ENCODE measurements at regions not wholly inside any gene's neighbourhood (a gene's known extent, or its start where the extent isn't known, plus 50 kb on each side); places are given as distances from the start of the nearest gene placed in this dataset.
"Not testable (repeated sequence)": the region's sequence is repeated elsewhere in the genome, so short reads cannot be mapped to it uniquely, and the experiment has no call there.

- DNase-seq = not testable (repeated sequence)
Observed at GRCh38 chr4:4048227-4048626, 178.5 kb downstream of the OTOP1 start.

GRCh38 chr4:4050781-4051180 lies 175.9 kb downstream of the OTOP1 start:
- not testable (repeated sequence) for DNase-seq

DNA sequence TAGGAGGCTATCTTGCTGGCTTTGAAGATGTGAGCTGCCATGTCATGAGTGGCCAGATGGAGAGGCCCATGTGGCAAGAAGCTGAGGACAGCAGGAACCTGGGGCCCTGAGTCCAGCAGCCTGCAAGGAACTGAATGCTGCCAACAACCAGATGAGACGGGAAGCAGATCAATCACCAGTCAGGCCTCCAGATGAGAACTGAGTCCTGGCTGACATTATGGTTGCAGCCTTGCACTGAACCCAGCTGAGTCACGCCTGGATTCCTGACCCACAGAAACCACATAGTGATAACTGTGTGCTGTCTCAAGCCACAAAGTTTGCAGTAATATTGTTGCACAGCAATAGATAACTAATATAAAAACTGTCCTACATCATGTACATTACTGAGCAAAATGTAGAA lies 173.8 kb downstream of the OTOP1 start:
- not testable (repeated sequence) for DNase-seq

GRCh38 chr4:4057226-4057625 lies 169.5 kb downstream of the OTOP1 start:
- not testable (repeated sequence) for DNase-seq

- not testable (repeated sequence) for DNase-seq
Observed at GRCh38 chr4:4084171-4084570, 142.6 kb downstream of the OTOP1 start.

- DNase-seq = not testable (repeated sequence)
Observed at GRCh38 chr4:4089716-4090419, 136.9 kb downstream of the OTOP1 start.

DNA sequence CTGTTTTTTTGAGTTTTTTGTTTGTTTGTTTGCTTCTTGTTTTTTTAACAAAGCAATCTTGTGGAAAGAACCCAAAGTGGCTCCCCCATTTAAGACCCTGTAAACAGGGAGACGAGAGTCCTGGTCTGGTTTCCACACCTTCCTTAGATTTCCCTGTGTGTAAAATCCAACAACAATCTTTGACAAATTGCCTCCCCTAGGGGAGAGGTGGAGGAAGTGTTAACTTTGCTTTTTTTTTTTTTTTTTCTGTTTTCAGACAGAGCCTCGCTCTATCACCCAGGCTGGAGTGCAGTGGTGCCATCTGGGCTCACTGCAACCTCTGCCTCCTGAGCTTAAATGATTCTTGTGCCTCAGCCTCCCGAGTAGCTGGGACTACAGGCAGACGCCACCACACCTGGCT lies 136.0 kb downstream of the OTOP1 start:
- not testable (repeated sequence) for DNase-seq

- DNase-seq = not testable (repeated sequence)
Observed at GRCh38 chr4:4092159-4092558, 134.6 kb downstream of the OTOP1 start.

DNA sequence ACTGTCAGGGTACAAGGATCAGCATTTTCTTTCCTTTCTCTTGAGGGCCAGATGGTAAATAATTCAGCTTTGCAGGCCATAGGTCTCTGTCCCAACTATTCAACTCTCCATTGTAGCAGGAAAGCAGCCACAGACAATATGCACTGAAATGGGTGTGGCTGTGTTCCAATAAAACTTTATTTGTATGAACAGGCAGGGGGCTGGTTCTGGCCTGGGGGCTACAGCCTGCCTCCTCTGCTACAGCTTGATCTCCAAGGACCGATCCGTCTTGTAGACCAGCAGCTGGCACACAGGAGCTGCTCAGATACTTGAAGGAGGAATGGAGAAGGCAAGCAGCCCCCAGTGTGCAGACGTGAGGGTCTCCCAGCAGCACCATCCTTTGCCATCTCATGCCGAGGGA lies 127.1 kb downstream of the OTOP1 start:
- not testable (repeated sequence) for DNase-seq

- not testable (repeated sequence) for DNase-seq
Observed at GRCh38 chr4:4106923-4107322, 119.8 kb downstream of the OTOP1 start.

GRCh38 chr4:4107411-4108107 lies 119.2 kb downstream of the OTOP1 start:
- DNase-seq = not testable (repeated sequence)

DNA sequence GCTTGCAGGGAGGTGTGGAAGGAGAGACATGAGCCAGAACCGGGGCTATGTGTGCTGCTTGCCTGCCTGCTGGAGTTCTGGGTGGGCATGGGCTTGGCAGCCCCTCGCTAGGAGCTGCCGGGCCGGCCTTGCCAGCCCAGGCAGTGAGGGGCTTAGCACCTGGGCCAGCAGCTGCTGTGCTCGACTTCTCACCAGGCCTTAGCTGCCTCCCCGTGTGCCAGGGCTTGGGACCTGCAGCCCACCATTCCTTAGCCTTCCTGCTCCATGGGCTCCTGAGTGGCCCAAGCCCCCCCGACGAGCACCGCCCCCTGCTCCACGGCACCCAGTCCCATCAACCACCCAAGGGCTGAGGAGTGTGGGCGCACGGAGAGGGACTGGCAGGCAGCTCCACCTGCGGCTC lies 111.3 kb downstream of the OTOP1 start:
- not testable (repeated sequence) for DNase-seq

DNA sequence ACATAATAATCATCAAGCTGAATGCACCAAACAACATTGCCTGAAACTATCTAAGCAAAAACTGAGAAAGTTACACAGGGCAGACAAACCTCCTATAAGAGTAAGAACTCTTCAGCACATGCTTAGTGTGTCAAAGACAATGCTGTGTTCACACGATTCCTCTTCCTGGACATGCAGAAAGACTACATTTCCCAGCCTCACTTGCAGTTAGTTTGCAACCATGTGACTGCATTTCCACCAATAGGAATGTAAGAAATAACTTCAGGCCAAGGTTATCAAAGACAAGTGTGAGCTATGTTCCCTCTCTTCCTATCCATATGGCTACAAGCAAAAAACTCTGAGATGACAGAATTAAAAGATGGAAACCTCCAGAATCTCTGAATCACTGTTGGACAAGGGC lies 109.8 kb downstream of the OTOP1 start:
- DNase-seq = not testable (repeated sequence)

DNA sequence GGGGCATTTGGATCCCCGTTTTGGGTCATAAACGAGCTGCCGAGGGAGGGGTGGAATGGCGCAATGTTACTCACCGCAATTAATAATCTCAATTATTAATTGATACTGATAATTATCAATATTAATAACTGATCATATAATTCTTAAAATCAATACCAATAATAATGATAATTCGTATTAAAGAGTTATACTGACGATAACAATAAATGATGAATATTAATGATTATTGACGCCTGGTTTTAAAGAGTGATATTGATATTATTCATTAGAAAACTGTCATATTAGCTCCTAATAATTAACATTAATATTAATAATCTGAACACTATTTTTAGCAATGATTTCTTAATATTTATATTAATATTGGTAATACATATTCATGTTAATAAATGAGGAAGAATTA lies 92.4 kb downstream of the OTOP1 start:
- DNase-seq = not testable (repeated sequence)

DNA sequence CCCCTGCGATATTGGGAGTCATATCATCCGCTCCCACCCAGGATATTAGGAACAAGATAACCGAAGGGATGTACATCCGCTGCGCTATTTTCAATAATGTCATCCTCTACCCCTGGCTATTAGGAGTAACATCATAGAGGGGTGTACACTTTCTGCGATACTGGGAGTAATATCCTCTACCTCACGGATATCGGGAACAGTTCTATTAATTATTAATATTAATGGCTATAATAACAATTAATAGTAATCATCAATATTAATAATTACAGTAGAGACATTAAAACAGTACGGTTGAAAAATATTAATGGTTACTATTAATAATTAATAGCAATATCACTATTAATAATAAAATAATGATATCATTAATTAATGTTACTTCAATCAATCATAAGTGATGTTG lies 90.1 kb downstream of the OTOP1 start:
- not testable (repeated sequence) for DNase-seq

Measured in NCI-H1436 treated with DMSO at 0.1 percent for 48 hours (cell line).